ENCODE measurements at regions not wholly inside any gene's neighbourhood (a gene's known extent, or its start where the extent isn't known, plus 50 kb on each side); places are given as distances from the start of the nearest gene placed in this dataset.

DNA sequence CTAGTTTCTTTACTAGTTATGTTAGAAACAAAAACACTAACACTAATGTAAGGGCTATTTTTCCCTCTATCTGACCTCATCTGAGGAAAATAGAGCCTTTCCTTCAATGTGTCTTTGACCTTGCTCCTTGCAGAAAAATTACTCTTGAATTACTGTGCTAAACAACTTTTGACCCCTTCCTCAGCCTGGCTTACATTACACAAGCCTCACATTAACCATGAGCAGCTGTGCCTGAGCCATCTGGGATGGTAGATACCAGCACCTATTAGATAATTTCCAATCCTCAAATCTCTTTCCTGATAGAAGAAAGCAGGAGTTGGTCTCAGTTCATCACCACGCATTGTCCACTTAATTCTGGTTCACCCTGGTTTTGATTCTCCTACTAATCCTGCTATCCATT lies 134.4 kb upstream of the NCAM1 start (continued):
- TF ChIP-seq, protein P1, sequence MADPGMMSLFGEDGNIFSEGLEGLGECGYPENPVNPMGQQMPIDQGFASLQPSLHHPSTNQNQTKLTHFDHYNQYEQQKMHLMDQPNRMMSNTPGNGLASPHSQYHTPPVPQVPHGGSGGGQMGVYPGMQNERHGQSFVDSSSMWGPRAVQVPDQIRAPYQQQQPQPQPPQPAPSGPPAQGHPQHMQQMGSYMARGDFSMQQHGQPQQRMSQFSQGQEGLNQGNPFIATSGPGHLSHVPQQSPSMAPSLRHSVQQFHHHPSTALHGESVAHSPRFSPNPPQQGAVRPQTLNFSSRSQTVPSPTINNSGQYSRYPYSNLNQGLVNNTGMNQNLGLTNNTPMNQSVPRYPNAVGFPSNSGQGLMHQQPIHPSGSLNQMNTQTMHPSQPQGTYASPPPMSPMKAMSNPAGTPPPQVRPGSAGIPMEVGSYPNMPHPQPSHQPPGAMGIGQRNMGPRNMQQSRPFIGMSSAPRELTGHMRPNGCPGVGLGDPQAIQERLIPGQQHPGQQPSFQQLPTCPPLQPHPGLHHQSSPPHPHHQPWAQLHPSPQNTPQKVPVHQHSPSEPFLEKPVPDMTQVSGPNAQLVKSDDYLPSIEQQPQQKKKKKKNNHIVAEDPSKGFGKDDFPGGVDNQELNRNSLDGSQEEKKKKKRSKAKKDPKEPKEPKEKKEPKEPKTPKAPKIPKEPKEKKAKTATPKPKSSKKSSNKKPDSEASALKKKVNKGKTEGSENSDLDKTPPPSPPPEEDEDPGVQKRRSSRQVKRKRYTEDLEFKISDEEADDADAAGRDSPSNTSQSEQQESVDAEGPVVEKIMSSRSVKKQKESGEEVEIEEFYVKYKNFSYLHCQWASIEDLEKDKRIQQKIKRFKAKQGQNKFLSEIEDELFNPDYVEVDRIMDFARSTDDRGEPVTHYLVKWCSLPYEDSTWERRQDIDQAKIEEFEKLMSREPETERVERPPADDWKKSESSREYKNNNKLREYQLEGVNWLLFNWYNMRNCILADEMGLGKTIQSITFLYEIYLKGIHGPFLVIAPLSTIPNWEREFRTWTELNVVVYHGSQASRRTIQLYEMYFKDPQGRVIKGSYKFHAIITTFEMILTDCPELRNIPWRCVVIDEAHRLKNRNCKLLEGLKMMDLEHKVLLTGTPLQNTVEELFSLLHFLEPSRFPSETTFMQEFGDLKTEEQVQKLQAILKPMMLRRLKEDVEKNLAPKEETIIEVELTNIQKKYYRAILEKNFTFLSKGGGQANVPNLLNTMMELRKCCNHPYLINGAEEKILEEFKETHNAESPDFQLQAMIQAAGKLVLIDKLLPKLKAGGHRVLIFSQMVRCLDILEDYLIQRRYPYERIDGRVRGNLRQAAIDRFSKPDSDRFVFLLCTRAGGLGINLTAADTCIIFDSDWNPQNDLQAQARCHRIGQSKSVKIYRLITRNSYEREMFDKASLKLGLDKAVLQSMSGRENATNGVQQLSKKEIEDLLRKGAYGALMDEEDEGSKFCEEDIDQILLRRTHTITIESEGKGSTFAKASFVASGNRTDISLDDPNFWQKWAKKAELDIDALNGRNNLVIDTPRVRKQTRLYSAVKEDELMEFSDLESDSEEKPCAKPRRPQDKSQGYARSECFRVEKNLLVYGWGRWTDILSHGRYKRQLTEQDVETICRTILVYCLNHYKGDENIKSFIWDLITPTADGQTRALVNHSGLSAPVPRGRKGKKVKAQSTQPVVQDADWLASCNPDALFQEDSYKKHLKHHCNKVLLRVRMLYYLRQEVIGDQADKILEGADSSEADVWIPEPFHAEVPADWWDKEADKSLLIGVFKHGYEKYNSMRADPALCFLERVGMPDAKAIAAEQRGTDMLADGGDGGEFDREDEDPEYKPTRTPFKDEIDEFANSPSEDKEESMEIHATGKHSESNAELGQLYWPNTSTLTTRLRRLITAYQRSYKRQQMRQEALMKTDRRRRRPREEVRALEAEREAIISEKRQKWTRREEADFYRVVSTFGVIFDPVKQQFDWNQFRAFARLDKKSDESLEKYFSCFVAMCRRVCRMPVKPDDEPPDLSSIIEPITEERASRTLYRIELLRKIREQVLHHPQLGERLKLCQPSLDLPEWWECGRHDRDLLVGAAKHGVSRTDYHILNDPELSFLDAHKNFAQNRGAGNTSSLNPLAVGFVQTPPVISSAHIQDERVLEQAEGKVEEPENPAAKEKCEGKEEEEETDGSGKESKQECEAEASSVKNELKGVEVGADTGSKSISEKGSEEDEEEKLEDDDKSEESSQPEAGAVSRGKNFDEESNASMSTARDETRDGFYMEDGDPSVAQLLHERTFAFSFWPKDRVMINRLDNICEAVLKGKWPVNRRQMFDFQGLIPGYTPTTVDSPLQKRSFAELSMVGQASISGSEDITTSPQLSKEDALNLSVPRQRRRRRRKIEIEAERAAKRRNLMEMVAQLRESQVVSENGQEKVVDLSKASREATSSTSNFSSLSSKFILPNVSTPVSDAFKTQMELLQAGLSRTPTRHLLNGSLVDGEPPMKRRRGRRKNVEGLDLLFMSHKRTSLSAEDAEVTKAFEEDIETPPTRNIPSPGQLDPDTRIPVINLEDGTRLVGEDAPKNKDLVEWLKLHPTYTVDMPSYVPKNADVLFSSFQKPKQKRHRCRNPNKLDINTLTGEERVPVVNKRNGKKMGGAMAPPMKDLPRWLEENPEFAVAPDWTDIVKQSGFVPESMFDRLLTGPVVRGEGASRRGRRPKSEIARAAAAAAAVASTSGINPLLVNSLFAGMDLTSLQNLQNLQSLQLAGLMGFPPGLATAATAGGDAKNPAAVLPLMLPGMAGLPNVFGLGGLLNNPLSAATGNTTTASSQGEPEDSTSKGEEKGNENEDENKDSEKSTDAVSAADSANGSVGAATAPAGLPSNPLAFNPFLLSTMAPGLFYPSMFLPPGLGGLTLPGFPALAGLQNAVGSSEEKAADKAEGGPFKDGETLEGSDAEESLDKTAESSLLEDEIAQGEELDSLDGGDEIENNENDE (IDR thresholded peaks at IDR 0.05; ENCODE audit: insufficient replicate concordance, low read length) = no peak
- TF ChIP-seq HDAC2 (IDR thresholded peaks at IDR 0.05; ENCODE audit: borderline replicate concordance in 1 of 2, low read depth in 2 of 2, low read length in 2 of 2) (no peak), KDM4A (IDR thresholded peaks at IDR 0.05; ENCODE audit: low read depth, low read length, severe bottlenecking) (no peak)

All from H1 (cell line).